ENCODE measurements at regions not wholly inside any gene's neighbourhood (a gene's known extent, or its start where the extent isn't known, plus 50 kb on each side); places are given as distances from the start of the nearest gene placed in this dataset.
"Not testable (repeated sequence)": the region's sequence is repeated elsewhere in the genome, so short reads cannot be mapped to it uniquely, and the experiment has no call there.

- CTCF ChIA-PET; H4K5ac ChIP-seq (ENCODE audit: low read depth, low read length); dilution Hi-C loops (cut with HindIII; ENCODE audit: low sequenced_read_pairs, unreplicated experiment): not testable (repeated sequence)
Observed at GRCh38 chr3:53441-53840, 143.1 kb upstream of the CHL1 start.

More at GRCh38 chr3:53441-53840, 143.1 kb upstream of the CHL1 start:
- H3K4me3 ChIP-seq (ENCODE audit: insufficient read depth, low read depth, low read length); in situ Hi-C loops (cut with MboI; ENCODE audit: low sequenced_read_pairs); H3K23ac ChIP-seq (ENCODE audit: low read depth, low read length); H2BK5ac ChIP-seq (ENCODE audit: low read depth, low read length, poor library complexity, severe bottlenecking); BruUV-seq (replicated peaks); H3K56ac ChIP-seq (ENCODE audit: extremely low read depth, insufficient read depth, low read length); H3K4ac ChIP-seq (ENCODE audit: low read depth, low read length); H3K4me2 ChIP-seq (ENCODE audit: low read depth, low read length); H4K91ac ChIP-seq (ENCODE audit: insufficient read depth, low read depth, low read length); H4K20me1 ChIP-seq (ENCODE audit: insufficient read depth, low read length); H3K9me1 ChIP-seq (ENCODE audit: insufficient read depth, low read length); DNase-seq; H2AK5ac ChIP-seq (ENCODE audit: low read depth, low read length); H2BK15ac ChIP-seq (ENCODE audit: low read depth, low read length); H4K8ac ChIP-seq (ENCODE audit: low read depth in 2 of 2, low read length in 2 of 2); intact Hi-C loops (cut with micrococcal nuclease); H3K14ac ChIP-seq (replicated peaks; ENCODE audit: low read depth, low read length); H2BK20ac ChIP-seq (ENCODE audit: low read depth, low read length); H3K4me1 ChIP-seq (ENCODE audit: control insufficient read depth, insufficient read depth, low read length); POLR2A ChIA-PET (ENCODE audit: unreplicated experiment); H2AK9ac ChIP-seq (replicated peaks; ENCODE audit: low read depth, low read length, poor library complexity); H2BK120ac ChIP-seq (ENCODE audit: low read depth, low read length); H3K9me3 ChIP-seq (ENCODE audit: control insufficient read depth, insufficient read depth, low read length); H3K27ac ChIP-seq (ENCODE audit: insufficient read depth, low read length); H3K18ac ChIP-seq (ENCODE audit: low read depth, low read length); H3K9ac ChIP-seq (ENCODE audit: low read depth, low read length); H2AFZ ChIP-seq (replicated peaks; ENCODE audit: low read length, poor library complexity); H3K36me3 ChIP-seq (ENCODE audit: control insufficient read depth, insufficient read depth, low read length); H3K79me1 ChIP-seq (ENCODE audit: low read depth in 1 of 2, low read length in 2 of 2); H3K27me3 ChIP-seq (ENCODE audit: control insufficient read depth, insufficient read depth, low read length); ATAC-seq (ENCODE audit: low read depth): not testable (repeated sequence)
- WGBS, 2 experiments (ENCODE audit: extremely low coverage in 2 of 2, insufficient read length in 1 of 2), result no CpG with 5 or more reads among the region's 5 CpGs
